A204.1 (cell line): ENCODE measurements at regions not wholly inside any gene's neighbourhood (a gene's known extent, or its start where the extent isn't known, plus 50 kb on each side); places are given as distances from the start of the nearest gene placed in this dataset.

ENCODE experiments used
- FAIRE-seq: peaks from 2 replicates; lab custom pipeline; 2012; peaks lifted over from hg19 to GRCh38; lab: Jason Lieb, UNC

GRCh38 chr2:128473175-128474035, 154.7 kb upstream of the HS6ST1 start:
- no peak for FAIRE-seq

GRCh38 chr2:128474036-128474955, 155.6 kb upstream of the HS6ST1 start:
- no peak for FAIRE-seq

- no peak for FAIRE-seq
Observed at GRCh38 chr2:128474962-128475361, 156.3 kb upstream of the HS6ST1 start.

GRCh38 chr2:128475427-128476211, 157.0 kb upstream of the HS6ST1 start:
- no peak for FAIRE-seq

- no peak for FAIRE-seq
Observed at GRCh38 chr2:128477026-128477820, 158.6 kb upstream of the HS6ST1 start.

GRCh38 chr2:128477891-128478290, 159.2 kb upstream of the HS6ST1 start:
- FAIRE-seq: no peak

GRCh38 chr2:128485761-128486639, 167.3 kb upstream of the HS6ST1 start:
- FAIRE-seq: no peak

GRCh38 chr2:128486640-128487375, 168.1 kb upstream of the HS6ST1 start:
- FAIRE-seq: no peak

- FAIRE-seq: no peak
Observed at GRCh38 chr2:128487650-128488387, 169.2 kb upstream of the HS6ST1 start.

GRCh38 chr2:128488434-128488833, 169.8 kb upstream of the HS6ST1 start:
- FAIRE-seq: no peak

GRCh38 chr2:128489526-128490273, 171.0 kb upstream of the HS6ST1 start:
- no peak for FAIRE-seq

- FAIRE-seq: no peak
Observed at GRCh38 chr2:128490321-128490720, 171.7 kb upstream of the HS6ST1 start.

GRCh38 chr2:128490881-128491691, 172.4 kb upstream of the HS6ST1 start:
- FAIRE-seq: no peak

- no peak for FAIRE-seq
Observed at GRCh38 chr2:128491692-128492244, 173.1 kb upstream of the HS6ST1 start.

GRCh38 chr2:128492966-128493811, 174.5 kb upstream of the HS6ST1 start:
- FAIRE-seq: no peak

GRCh38 chr2:128493880-128494279, 175.2 kb upstream of the HS6ST1 start:
- no peak for FAIRE-seq
